C4-2B (cell line): ENCODE measurements at regions not wholly inside any gene's neighbourhood (a gene's known extent, or its start where the extent isn't known, plus 50 kb on each side); places are given as distances from the start of the nearest gene placed in this dataset.
A peak's percentile ranks its signal among the peaks of the same experiment; 100 is the strongest.

ENCODE experiments used
- H3K27ac ChIP-seq: fragments of 450-650 bp; 2 replicates; pipeline ENCODE4 v1.5.1; 2017
- ZFX ChIP-seq: fragments of 450-650 bp; IDR thresholded peaks from 2 replicates; pipeline ENCODE4 v1.6.1; 2017
- TF ChIP-seq, protein P1 (sequence below): fragments of 450-650 bp; conservative IDR thresholded peaks from 2 replicates; pipeline ENCODE4 v1.5.1; 2017; ENCODE audit warnings: mild to moderate bottlenecking

DNA sequence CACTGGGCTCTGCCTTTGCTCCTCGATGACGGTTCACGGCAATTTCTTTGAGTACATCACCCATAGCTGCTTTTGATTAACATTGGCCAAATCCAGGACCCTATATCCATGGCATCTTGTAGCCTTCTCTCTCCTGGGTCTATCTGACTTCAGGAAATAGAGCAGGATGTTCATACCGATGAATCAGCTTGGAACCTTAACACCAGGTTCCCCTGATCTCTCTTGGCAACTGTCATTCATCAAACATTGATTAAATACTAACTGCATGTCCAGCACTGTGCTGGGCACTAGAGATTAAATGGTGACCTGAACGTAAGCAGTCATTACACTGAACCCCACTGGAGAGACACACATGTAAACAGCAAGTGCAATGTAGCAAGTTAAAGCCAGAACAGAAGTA lies 77.0 kb upstream of the MED13L start:
- no peak overlapping the region for H3K27ac ChIP-seq
- TF ChIP-seq, protein P1, sequence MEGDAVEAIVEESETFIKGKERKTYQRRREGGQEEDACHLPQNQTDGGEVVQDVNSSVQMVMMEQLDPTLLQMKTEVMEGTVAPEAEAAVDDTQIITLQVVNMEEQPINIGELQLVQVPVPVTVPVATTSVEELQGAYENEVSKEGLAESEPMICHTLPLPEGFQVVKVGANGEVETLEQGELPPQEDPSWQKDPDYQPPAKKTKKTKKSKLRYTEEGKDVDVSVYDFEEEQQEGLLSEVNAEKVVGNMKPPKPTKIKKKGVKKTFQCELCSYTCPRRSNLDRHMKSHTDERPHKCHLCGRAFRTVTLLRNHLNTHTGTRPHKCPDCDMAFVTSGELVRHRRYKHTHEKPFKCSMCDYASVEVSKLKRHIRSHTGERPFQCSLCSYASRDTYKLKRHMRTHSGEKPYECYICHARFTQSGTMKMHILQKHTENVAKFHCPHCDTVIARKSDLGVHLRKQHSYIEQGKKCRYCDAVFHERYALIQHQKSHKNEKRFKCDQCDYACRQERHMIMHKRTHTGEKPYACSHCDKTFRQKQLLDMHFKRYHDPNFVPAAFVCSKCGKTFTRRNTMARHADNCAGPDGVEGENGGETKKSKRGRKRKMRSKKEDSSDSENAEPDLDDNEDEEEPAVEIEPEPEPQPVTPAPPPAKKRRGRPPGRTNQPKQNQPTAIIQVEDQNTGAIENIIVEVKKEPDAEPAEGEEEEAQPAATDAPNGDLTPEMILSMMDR, result no peak
- TF ChIP-seq ZFX, result no peak

DNA sequence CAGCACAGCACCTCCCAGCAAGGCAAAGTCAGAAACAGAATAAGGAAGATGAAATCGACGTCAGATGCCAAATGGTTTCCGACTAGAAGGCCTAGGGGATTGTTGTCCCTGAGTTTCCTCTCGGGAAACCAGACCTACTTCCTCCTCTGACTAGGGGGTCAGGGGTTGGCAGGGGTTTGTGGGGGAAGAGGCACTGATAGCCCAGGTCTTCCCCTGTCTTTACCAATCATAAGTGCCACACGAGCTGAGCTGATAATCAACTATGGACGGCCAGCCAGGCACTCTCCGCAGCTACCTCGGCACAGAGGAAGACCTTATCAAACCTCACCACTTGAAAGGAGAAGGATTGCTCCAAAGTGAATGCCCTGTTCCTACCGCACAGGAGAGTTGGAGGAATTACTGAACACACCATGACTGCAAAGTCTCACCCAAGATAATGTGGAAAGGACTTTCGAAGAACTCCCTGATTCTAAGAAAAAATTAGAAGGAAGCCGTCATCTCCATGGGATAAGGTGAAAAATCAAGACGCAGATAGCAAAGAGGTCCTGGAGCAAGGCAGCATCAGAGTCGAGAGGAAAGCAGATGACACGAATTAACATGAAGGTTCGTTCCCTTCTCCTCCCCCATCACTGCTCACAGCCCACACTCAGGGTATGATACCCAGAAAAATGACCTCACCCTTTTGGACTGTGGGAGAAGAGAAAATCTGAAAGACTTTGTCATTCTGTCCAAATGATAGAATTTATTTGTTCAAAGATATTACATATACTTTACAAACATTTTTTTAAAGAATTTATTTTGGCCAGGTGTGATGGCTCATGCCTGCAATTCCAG lies 77.7 kb upstream of the MED13L start:
- no peak overlapping the region for H3K27ac ChIP-seq
- TF ChIP-seq, protein P1, result no peak
- no peak for TF ChIP-seq ZFX

DNA sequence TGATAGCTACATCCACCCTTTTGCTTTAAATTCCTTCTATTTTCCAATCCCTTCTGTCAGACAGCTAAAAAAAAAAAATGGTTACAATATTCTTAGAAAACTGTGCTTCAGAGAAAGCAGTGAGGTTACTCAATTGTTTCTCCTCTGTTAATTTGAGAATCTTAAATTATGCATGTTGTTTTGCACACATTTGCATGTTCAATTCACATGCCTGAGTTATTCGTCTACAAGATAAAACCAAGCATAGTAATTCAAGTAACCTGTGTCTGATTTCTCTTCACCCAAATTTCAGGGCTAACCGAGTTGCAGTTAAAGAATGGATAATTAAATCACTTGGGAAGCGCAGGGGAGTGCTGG lies 81.0 kb upstream of the MED13L start:
- H3K27ac ChIP-seq, result peak overlapping the region; percentile 55; the same call in 1 of the 2 replicates
- no peak for TF ChIP-seq ZFX

DNA sequence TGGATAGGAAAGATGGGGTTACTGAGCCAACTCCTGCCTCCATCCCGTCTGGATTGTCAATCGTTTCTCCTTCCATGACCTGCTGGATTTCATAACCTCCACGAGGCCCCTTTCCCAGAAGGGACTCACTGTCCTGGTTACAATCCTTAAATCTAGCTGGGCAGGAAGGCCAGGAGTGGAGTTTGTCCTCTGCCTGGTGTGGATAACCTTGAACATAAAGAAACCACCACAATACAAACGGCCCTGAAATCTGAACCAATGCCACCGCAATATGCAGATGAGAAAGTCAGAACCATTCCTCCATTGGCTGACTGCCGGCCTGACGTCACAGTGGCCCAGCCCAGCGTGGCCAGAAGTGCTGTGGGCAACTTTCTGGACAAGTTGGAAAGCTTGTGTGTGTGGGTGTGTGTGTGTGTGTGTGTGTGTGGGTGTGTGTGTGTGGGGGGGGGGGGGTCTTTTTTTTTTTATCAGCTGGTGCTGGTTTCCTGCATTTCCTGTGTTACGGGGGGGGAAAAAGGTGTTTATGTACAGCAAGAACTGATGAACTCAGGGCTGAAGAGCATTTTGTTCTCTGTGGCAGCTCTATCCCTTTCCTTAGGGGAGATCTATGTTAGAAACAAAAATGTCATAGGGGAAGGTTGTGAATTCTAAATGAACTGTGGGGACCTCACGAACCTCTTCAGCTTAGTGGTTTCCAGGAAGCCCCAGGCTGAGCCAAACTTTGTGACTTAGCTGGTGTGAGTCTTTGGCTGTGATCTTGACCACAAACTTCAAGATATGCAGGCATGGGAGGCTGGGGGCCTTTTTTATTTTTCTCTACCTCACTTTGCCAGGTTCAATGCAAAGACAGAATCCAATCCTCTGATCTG lies 81.6 kb upstream of the MED13L start:
- no peak for TF ChIP-seq ZFX
- TF ChIP-seq, protein P1, result no peak

DNA sequence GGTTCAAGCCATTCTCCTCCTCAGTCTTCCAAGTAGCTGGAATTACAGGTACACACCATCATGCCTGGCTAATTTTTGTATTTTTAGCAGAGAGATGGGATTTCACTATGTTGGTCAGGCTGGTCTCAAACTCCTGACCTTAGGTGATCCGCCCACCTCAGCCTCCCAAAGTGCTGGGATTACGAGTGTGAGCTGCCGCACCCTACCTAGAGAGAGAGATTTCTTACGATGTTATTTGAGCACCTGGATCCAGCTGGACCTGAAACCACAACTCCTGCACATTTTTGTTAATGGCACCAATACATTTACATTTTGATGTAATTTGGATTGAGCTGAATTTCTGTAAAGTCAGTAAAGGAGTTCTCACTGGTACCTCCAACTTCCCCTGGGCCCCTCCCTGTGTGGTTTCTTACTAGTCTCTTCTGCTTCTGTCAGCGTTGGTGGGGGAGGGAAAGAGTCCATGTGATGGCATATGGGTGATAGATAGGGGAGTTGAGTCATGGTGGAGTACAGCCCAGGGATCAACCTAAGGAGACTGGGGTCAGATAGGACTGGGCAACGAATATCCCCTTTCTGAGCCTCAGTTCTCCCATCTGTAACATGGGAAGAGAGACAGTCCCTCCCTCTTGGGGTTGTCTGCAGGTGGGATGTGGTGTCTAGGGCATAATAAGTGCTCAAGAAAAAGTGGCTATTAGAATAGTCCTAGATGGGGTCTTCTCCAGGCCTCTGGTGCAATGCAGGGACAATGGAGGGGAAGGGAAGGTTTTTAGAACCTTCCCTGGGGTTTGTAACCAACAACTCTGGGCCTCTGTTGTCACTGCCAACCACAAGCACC lies 83.3 kb upstream of the MED13L start:
- H3K27ac ChIP-seq, result no peak overlapping the region
- no peak for TF ChIP-seq ZFX
- TF ChIP-seq, protein P1, result no peak

More for the DNA sequence above, 81.6 kb upstream of the MED13L start:
- H3K27ac ChIP-seq, result peak overlapping the region; percentile 55; the same call in 1 of the 2 replicates

DNA sequence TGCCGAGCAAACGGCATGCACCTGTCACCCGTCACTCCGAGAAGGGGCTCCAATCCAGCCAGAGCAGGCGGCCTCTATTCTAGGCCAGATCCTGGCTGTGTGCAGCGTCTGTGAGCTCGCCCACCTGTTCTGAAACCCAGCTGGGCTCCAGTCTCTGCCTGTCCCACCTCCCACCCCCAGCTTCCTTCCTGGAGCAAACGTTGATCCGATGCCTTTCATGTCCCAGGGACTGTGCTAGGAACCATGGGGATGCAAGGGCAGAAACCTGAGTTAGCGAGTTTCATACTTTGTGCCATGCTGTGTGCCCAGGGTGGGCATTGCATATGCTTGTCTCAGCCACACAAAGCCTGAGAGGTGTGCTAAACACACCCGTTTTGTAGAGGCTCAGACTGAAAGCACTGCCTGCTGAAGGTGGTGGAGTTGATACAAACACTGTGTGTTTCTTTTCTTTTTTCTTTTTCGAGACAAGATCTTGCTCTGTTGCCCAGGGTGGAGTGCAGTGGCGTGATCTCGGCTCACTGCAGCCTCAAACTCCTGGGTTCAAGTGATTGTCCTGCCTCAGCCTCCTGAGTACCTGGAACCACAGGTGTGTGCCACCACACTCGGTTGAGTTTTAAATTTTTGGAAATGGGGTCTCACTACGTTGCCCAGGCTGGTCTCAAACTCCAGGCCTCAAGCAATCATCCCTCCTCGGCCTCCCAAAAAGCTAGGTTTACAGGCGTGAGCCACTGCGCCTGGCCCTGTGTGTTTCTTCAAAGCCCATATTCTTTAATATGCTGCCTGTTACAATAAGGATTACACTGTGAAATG lies 84.1 kb upstream of the MED13L start:
- H3K27ac ChIP-seq, result no peak overlapping the region
- TF ChIP-seq, protein P1, result no peak
- no peak for TF ChIP-seq ZFX

DNA sequence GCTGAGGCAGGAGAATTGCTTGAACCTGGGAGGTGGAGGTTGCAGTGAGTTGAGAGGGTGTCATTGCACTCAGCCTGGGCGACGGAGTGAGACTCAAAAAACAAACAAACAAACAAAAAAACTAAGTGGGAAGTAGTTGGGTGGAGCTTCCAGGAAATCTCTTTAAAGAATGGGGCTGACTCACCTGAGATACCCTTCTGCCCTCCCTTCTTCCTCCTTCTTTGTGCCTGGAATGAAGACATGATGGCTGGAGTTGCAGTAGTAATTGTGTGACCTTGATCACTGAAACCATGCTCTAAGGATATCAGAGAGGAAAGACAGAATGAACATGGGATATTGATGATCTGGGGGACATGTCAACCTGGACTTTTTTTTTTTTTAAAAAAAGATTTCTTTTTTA lies 87.6 kb upstream of the MED13L start:
- H3K27ac ChIP-seq, result no peak overlapping the region
- TF ChIP-seq, protein P1, result no peak
- no peak for TF ChIP-seq ZFX
